Thymus (tissue), 11 donors: ENCODE measurements at regions not wholly inside any gene's neighbourhood (a gene's known extent, or its start where the extent isn't known, plus 50 kb on each side); places are given as distances from the start of the nearest gene placed in this dataset.

Source experiments
- DNase-seq, 9 donors: peaks; one replicate each; pipeline ENCODE4 v3.0.0-alpha.2; 2013; ENCODE audit warnings: low spot score in 9 of 9, low read depth in 6 of 9, missing footprints in 1 of 9
- H3K27ac ChIP-seq, 2 donors: one replicate each; pipeline ENCODE4 v1.5.1; 2013; ENCODE audit warnings: control low read depth in 1 of 2, low read depth in 1 of 2, low read length in 1 of 2, mild to moderate bottlenecking in 1 of 2, moderate library complexity in 1 of 2
- H3K27me3 ChIP-seq, 2 donors: one replicate each; pipeline ENCODE4 v1.5.1; 2013; ENCODE audit warnings: low read length in 1 of 2; ENCODE audit not compliant: control insufficient read depth in 2 of 2, insufficient read depth in 1 of 2
- H3K36me3 ChIP-seq, 2 donors: one replicate each; pipeline ENCODE4 v1.5.1; 2013; ENCODE audit warnings: low read length in 1 of 2, mild to moderate bottlenecking in 1 of 2, moderate library complexity in 1 of 2; ENCODE audit not compliant: control insufficient read depth in 2 of 2, insufficient read depth in 2 of 2
- H3K4me1 ChIP-seq, 2 donors: one replicate each; pipeline ENCODE4 v1.5.1; 2013; ENCODE audit warnings: low read length in 2 of 2; ENCODE audit not compliant: control insufficient read depth in 2 of 2, insufficient read depth in 2 of 2
- H3K4me3 ChIP-seq, 2 donors: one replicate each; pipeline ENCODE4 v1.5.1; 2013; ENCODE audit warnings: low read length in 2 of 2, control low read depth in 1 of 2, mild to moderate bottlenecking in 1 of 2
- H3K9me3 ChIP-seq, 2 donors: one replicate each; pipeline ENCODE4 v1.5.1; 2013; ENCODE audit warnings: low read length in 1 of 2, mild to moderate bottlenecking in 1 of 2; ENCODE audit not compliant: control insufficient read depth in 2 of 2, insufficient read depth in 1 of 2
- WGBS: extraction: QIAGEN DNeasy Blood & Tissue Kit; methylation state at CpG from one replicate; pipeline ENCODE4 v1.1.7; 2013; 5-methylcytosine and 5-hydroxymethylcytosine counted together
- donor health status: healthy.

DNA sequence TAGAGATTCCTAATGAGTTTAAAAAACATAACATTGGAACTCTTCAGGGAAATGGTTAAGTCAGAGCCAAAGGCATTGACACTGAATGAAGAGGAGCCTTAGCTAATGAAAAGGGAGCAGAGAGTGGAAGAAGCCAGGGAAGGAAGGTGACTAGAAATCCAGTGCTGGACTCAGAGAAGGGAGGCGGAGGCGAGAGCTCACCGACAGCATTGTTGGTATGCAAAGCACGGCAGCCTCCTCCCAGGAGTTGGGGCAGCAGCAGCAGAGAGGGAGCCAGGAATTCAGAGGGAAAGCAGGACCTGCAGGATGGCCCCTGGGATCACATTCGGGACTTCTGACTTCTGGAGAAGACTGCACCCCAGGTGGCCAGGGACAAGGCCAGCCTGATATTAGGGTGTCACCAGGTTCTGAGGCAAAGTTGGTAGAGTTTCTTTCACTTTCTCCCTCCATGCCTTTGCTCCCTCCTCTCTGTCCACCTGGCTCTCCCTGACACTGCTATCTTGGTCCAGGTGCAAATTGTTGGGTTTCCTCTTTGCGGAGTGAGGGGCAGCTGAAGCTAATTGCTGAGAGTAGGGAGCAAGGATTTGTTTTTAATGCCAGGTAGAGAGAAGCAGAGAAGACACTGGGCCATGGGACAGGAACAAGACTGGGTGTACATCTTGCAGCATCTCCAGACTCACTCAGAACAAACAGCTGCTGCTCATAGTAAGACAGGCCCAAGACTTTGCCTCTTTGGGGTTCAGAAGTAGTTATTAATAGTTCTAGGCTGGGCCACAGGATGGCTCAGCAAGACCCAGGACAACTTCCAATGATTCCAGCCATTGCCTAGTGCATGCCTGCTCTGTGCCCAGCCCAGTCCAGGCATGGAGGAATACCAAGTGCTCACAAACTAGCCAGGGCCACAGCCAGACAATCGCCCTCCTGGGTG lies 157.9 kb downstream of the TLE3 start:
- 91% methylated on average over 7 of the region's 7 CpGs for WGBS
- no peak overlapping the region for H3K4me3 ChIP-seq
- no peak overlapping the region for H3K27ac ChIP-seq
- H3K27me3 ChIP-seq, result no peaks in the 10 kb centered on the region
- no peak for DNase-seq
- H3K4me1 ChIP-seq, result no peaks in the 10 kb centered on the region
- no peaks in the 10 kb centered on the region for H3K9me3 ChIP-seq
- no peaks in the 10 kb centered on the region for H3K36me3 ChIP-seq

DNA sequence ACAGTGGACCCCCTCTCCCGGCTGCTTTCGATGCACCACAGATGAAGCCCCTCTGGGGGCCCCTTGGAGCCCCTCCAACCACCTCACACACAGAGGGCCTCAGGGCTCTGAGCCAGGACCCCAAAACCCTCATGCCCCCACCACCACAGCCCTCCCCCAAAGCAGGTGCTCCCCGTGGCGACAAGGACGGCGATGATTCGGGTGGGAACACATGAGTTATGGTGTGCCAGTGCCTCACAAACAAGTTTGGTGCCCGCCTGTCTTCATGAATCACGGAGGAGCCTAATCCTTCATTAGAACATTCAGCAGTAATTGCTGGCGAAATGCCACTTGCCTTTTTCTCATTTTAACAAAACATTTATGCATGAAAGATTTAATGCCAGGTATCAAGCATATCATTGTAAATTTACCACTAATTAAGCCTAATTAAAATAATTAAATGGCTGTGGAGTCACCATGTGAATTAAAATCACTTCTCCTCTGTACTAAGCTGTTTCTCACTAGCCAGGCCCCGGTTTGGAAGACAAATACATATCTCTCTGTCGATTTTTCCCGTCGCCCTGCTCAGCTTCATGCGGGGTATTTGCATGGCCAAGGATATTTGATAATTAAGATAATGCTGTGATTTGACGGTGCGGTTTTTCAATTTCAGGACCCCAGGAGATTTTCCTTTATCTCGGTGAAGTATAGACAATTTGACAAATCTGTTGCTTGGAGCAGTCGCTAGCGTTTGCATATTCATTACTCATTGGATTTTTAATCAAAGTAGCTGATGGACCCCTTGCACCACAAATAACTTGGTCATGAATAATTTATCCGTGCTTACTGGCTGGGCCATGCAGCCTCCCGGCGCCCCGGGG lies 157.0 kb downstream of the TLE3 start:
- DNase-seq, result no peak
- Histone ChIP-seq H3K27ac (no peak overlapping the region), H3K27me3 (no peaks in the 10 kb centered on the region), H3K9me3 (no peaks in the 10 kb centered on the region), H3K4me3 (no peak overlapping the region), H3K4me1 (no peaks in the 10 kb centered on the region), H3K36me3 (no peaks in the 10 kb centered on the region)
- WGBS, result 92% methylated on average over 24 of the region's 24 CpGs

DNA sequence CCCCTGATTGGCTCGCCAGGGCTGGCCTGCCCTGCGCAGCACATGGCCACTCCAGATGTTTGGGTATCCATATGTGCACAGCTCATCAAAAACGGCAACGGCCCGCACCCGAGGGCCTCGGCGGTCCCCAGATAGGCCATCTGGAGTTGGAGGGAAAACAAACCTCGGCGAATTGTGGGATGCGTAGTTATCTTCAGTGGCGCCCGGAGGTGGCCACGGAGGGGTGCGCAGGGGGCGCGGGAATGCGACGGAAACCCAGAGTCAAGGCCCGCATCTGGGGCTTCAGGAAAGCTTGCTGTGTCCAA lies 156.5 kb downstream of the TLE3 start:
- WGBS, result 98% methylated on average over 20 of the region's 20 CpGs
- Histone ChIP-seq H3K27me3 (no peaks in the 10 kb centered on the region), H3K4me1 (no peaks in the 10 kb centered on the region), H3K9me3 (no peaks in the 10 kb centered on the region), H3K27ac (no peak overlapping the region), H3K4me3 (no peak overlapping the region), H3K36me3 (no peaks in the 10 kb centered on the region)
- no peak for DNase-seq

DNA sequence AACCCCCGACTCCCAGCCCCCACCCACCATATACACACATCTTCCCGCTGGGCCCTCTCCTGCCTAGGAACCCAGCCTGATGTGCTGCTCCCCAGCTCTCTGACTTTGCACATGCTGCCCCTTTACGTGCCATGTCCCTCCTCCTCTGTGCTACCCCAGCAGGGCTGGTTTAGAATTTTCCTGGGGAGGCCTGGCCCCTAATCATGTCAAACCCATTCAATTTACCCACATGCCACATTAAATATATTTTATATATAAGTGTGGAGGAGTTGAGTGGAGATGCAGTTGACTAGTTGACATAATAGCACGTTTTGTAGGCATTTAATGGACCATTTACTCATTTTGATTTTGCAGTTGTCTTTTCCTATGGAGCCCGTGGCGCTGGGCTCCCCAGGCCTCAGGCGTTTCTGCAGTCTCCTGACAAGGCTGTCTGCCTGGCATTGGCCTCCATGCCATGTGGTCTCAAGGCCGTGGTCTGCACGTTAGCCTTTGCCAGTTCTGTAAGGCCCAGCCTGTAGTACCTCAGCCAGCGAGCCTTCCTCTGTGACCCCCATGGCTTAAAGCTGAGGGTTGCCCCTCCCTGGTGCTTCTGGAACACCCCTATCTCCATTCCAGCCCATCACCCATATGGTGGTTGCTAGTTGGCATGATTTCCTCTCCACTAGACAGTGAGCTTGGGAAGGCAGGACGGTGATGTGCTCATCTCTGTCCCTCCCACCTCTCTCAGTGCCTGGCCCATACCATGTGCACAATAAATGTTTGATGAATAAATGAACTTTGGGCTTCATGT lies 155.8 kb downstream of the TLE3 start:
- no peaks in the 10 kb centered on the region for H3K4me1 ChIP-seq
- no peak for DNase-seq
- H3K27me3 ChIP-seq, result no peaks in the 10 kb centered on the region
- H3K9me3 ChIP-seq, result no peaks in the 10 kb centered on the region
- H3K27ac ChIP-seq, result no peak overlapping the region
- WGBS, result 95% methylated on average over 11 of the region's 11 CpGs
- no peak overlapping the region for H3K4me3 ChIP-seq
- H3K36me3 ChIP-seq, result no peaks in the 10 kb centered on the region

DNA sequence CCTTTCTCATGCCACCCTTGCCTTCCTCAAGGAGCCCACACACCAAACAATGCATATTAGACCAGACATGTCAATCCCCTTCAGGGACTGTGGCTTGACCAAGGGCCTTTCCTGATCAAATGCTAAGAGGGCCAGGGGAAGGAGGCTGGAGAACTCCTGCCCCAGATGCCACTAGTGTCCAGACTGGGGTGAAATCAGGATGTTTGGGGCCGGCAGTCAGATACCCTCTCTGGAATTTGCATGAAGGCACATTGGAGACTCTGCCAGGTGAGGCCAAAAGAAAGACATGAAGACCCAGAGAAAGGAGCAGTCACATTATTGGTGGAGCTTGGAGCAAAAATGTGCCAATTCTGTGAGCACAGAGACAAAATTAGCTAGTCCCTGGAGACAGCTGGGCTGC lies 154.1 kb downstream of the TLE3 start:
- Histone ChIP-seq H3K27ac (no peak overlapping the region), H3K9me3 (no peaks in the 10 kb centered on the region), H3K4me1 (no peaks in the 10 kb centered on the region), H3K36me3 (no peaks in the 10 kb centered on the region), H3K27me3 (no peaks in the 10 kb centered on the region), H3K4me3 (no peak overlapping the region)
- 94% methylated on average over 1 of the region's 1 CpG for WGBS
- DNase-seq, result no peak

DNA sequence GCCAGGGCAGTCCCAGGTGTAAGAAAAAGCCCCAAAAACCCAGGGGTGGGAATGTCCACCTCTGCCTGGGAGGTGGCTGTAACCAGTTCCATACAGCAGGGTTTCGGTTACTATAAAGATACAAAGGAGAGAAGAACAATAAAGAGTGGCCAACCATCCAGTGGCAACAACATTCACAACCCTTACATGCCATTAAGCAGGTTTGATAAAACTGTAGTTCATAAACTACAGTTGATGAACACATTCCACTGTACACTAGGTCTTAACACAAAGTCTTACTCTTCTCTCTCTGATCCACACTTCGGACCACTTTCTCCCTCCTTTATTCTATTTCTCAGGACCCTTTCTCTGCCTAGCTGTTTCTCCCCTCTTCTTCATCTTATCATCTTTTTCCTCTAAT lies 152.0 kb downstream of the TLE3 start:
- Histone ChIP-seq H3K27ac (no peak overlapping the region), H3K9me3 (no peaks in the 10 kb centered on the region), H3K36me3 (no peaks in the 10 kb centered on the region), H3K4me3 (no peak overlapping the region), H3K4me1 (no peaks in the 10 kb centered on the region), H3K27me3 (no peaks in the 10 kb centered on the region)
- no peak for DNase-seq
- WGBS, result 96% methylated on average over 2 of the region's 2 CpGs

DNA sequence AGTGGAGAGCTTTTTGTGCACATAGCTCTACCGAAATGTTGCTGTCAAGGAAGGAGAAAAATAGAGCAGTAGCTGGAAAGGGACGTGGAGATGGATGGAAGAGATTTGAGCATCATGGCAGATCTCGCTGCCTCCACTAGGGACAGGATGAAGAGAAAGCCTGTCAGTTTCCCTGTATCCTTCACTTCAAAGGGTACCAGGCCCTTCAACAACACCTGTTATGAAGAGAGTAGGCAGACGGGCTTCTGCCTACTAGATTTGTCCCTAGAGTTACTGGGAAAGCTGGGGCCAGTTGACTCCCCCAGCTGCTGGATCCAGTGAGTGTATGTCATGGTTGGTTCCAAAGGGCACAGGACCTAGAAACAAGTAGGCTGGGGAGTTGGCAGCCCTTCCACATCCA lies 150.8 kb downstream of the TLE3 start:
- H3K4me3 ChIP-seq, result no peak overlapping the region
- H3K9me3 ChIP-seq, result no peaks in the 10 kb centered on the region
- H3K36me3 ChIP-seq, result no peaks in the 10 kb centered on the region
- H3K27me3 ChIP-seq, result no peaks in the 10 kb centered on the region
- WGBS, result 93% methylated on average over 4 of the region's 4 CpGs
- no peak for DNase-seq
- H3K4me1 ChIP-seq, result no peaks in the 10 kb centered on the region
- H3K27ac ChIP-seq, result no peak overlapping the region

DNA sequence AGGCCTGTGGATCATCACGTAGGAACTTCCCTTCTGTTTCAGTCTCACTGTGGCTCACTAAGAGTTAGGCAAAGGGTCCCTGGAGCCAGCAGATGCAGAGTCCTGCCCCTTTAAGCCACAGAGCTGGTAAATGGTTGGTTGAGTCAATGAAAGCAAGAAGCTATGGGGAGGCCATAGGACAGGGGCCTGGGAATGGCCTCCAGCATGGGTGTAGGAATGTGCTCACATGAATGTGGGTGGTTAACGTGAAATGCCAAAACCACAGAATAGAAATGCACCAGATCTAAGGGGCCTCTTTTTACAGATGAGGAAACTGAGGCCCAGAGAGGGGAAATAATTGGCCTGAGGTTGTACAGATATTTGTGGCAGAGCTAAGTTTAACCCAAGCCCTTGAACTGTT lies 150.3 kb downstream of the TLE3 start:
- WGBS, result 98% methylated on average over 2 of the region's 2 CpGs
- DNase-seq, result no peak
- H3K36me3 ChIP-seq, result no peaks in the 10 kb centered on the region
- no peaks in the 10 kb centered on the region for H3K9me3 ChIP-seq
- no peak overlapping the region for H3K27ac ChIP-seq
- H3K4me1 ChIP-seq, result no peaks in the 10 kb centered on the region
- no peaks in the 10 kb centered on the region for H3K27me3 ChIP-seq
- H3K4me3 ChIP-seq, result no peak overlapping the region

DNA sequence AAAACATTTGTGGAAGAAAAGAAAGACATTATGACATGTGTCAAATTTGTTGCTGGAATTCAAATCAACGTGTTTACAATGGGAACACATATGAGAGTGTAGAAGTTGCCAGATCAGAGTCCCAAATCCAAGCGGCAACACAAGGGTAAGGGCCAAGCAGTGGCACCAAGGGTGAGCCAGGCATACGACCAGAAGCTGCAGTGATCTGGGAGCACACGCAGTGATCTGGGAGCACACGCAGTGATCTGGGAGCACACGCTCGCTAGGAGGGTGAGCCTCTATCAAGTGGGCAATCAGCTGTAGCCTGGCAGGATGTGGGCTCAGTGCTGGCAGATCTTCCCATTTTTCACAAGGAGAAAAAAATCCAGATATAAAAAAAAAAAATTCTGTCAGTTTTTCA lies 148.2 kb downstream of the TLE3 start:
- WGBS, result 40% methylated on average over 7 of the region's 7 CpGs
- Histone ChIP-seq H3K4me3 (no peak overlapping the region), H3K36me3 (no peaks in the 10 kb centered on the region), H3K27ac (no peak overlapping the region), H3K9me3 (no peaks in the 10 kb centered on the region), H3K4me1 (no peaks in the 10 kb centered on the region), H3K27me3 (peaks cover 0 to 4% of the 10 kb centered on the region in 2 donors)
- no peak for DNase-seq
